WTC11 (cell line): ENCODE measurements at regions not wholly inside any gene's neighbourhood (a gene's known extent, or its start where the extent isn't known, plus 50 kb on each side); places are given as distances from the start of the nearest gene placed in this dataset.

Experiments used
- ATAC-seq: fragments of 200-7000 bp; cut with Tn5 transposase; 2 replicates; pipeline ENCODE4 v1.10.0; 2021; ENCODE audit warnings: mild to moderate bottlenecking, moderate library complexity
- CTCF ChIA-PET: fragments of 300-600 bp; sonication (Branson Sonifier 250); formaldehyde crosslinking; loops from one replicate; lab custom pipeline; 2021; ENCODE audit warnings: antibody characterized with exemption; lab: Charles Lee
- POLR2A ChIA-PET: fragments of 350-600 bp; sonication (Branson Sonifier 250); formaldehyde crosslinking; loops from one replicate; lab custom pipeline; 2021; ENCODE audit warnings: antibody characterized with exemption; lab: Charles Lee
- DNase-seq: peaks from one replicate; pipeline ENCODE4 v3.0.0; 2021; ENCODE audit warnings: low spot score
- H3K27ac Mint-ChIP-seq: 2 replicates; pipeline ENCODE4 v1.8.0; 2021; ENCODE audit warnings: mixed read lengths
- H3K27me3 Mint-ChIP-seq: 2 replicates; pipeline ENCODE4 v1.8.0; 2021; ENCODE audit warnings: low read depth, mild to moderate bottlenecking, moderate library complexity, mixed read lengths
- H3K36me3 Mint-ChIP-seq: 2 replicates; pipeline ENCODE4 v1.8.0; 2021; ENCODE audit warnings: mixed read lengths
- H3K4me1 Mint-ChIP-seq: 2 replicates; pipeline ENCODE4 v1.8.0; 2022; ENCODE audit warnings: mixed read lengths
- H3K4me3 Mint-ChIP-seq: 2 replicates; pipeline ENCODE4 v1.8.0; 2021; ENCODE audit warnings: mild to moderate bottlenecking, moderate library complexity, mixed read lengths
- H3K9me3 Mint-ChIP-seq: 2 replicates; pipeline ENCODE4 v1.8.0; 2021; ENCODE audit warnings: mixed read lengths
- ATF6 ChIP-seq: sonication (generic); formaldehyde crosslinking; IDR thresholded peaks from 2 replicates; pipeline ENCODE4 v1.8.1; 2023; ENCODE audit warnings: mild to moderate bottlenecking, missing genetic modification reagents
- CBFB ChIP-seq: sonication (generic); formaldehyde crosslinking; IDR thresholded peaks from 2 replicates; pipeline ENCODE4 v1.8.1; 2022; ENCODE audit warnings: mild to moderate bottlenecking, low read depth, missing genetic modification reagents
- HMGA2 ChIP-seq: fragments of 250-450 bp; sonication (Bioruptor Pico); IDR thresholded peaks from 2 replicates; pipeline ENCODE4 v1.4.0; 2021; ENCODE audit warnings: mild to moderate bottlenecking, moderate library complexity
- MYBL2 ChIP-seq: sonication (generic); formaldehyde crosslinking; IDR thresholded peaks from 2 replicates; pipeline ENCODE4 v1.8.1; 2023; ENCODE audit warnings: mild to moderate bottlenecking, moderate library complexity, missing genetic modification reagents
- SMAD4 ChIP-seq: sonication (generic); formaldehyde crosslinking; IDR thresholded peaks from 2 replicates; pipeline ENCODE4 v1.8.0; 2022; ENCODE audit warnings: mild to moderate bottlenecking, missing genetic modification reagents
- TEAD4 ChIP-seq: sonication (generic); formaldehyde crosslinking; IDR thresholded peaks from 2 replicates; pipeline ENCODE4 v1.8.0; 2022; ENCODE audit warnings: mild to moderate bottlenecking, missing genetic modification reagents
- USF2 ChIP-seq: sonication (generic); formaldehyde crosslinking; IDR thresholded peaks from 2 replicates; pipeline ENCODE4 v1.8.1; 2023; ENCODE audit warnings: mild to moderate bottlenecking, missing genetic modification reagents, moderate library complexity
- TF ChIP-seq, protein P1 (sequence below): sonication (generic); formaldehyde crosslinking; IDR thresholded peaks from 2 replicates; pipeline ENCODE4 v1.8.0; 2022; ENCODE audit warnings: mild to moderate bottlenecking, missing genetic modification reagents
- TF ChIP-seq, protein P2 (sequence below): sonication (generic); formaldehyde crosslinking; conservative IDR thresholded peaks from 2 replicates; pipeline ENCODE4 v1.8.1; 2023; ENCODE audit warnings: mild to moderate bottlenecking, low read depth, missing genetic modification reagents, moderate library complexity
- TF ChIP-seq, protein P3 (sequence below): sonication (generic); formaldehyde crosslinking; IDR thresholded peaks from 2 replicates; pipeline ENCODE4 v1.8.0; 2022; ENCODE audit warnings: mild to moderate bottlenecking, missing genetic modification reagents
- TF ChIP-seq, protein P4 (sequence below): fragments of 250-450 bp; sonication (Bioruptor Pico); IDR thresholded peaks from 2 replicates; pipeline ENCODE4 v1.9.0; 2021; ENCODE audit warnings: mild to moderate bottlenecking
- TF ChIP-seq, protein P5 (sequence below): sonication (generic); formaldehyde crosslinking; IDR thresholded peaks from 2 replicates; pipeline ENCODE4 v1.8.1; 2023; ENCODE audit warnings: mild to moderate bottlenecking, missing genetic modification reagents, borderline replicate concordance

- Mint-ChIP-seq H3K4me3 (no peak overlapping the region), H3K27ac (no peak overlapping the region), H3K27me3 (no peaks in the 10 kb centered on the region), H3K9me3 (peaks cover 14% of the 10 kb centered on the region)
- peak; percentile 22; the same call in 1 of the 2 replicates for ATAC-seq
- TF ChIP-seq, protein P1, sequence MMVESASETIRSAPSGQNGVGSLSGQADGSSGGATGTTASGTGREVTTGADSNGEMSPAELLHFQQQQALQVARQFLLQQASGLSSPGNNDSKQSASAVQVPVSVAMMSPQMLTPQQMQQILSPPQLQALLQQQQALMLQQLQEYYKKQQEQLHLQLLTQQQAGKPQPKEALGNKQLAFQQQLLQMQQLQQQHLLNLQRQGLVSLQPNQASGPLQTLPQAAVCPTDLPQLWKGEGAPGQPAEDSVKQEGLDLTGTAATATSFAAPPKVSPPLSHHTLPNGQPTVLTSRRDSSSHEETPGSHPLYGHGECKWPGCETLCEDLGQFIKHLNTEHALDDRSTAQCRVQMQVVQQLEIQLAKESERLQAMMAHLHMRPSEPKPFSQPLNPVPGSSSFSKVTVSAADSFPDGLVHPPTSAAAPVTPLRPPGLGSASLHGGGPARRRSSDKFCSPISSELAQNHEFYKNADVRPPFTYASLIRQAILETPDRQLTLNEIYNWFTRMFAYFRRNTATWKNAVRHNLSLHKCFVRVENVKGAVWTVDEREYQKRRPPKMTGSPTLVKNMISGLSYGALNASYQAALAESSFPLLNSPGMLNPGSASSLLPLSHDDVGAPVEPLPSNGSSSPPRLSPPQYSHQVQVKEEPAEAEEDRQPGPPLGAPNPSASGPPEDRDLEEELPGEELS = no peak
- TF ChIP-seq, all 79 proteins: peak for 0
- H3K4me1 Mint-ChIP-seq = peaks cover 11% of the 10 kb centered on the region
- ChIA-PET CTCF (no interaction called here), POLR2A (no interaction called here)
- H3K36me3 Mint-ChIP-seq = peaks cover 11% of the 10 kb centered on the region
- DNase-seq = no peak
These were observed 87.3 kb upstream of the NUDT4 start for GRCh38 chr12:93290391-93290790.

- Mint-ChIP-seq H3K4me3 (no peak overlapping the region), H3K27ac (no peak overlapping the region), H3K36me3 (peaks cover 11% of the 10 kb centered on the region), H3K9me3 (peaks cover 11% of the 10 kb centered on the region), H3K27me3 (no peaks in the 10 kb centered on the region; the same call in 1 of the 2 replicates), H3K4me1 (peaks cover 15% of the 10 kb centered on the region)
- POLR2A ChIA-PET = no interaction called here
- no peak for TF ChIP-seq ATF6 (CRISPR knock-in tag)
- no peak for TF ChIP-seq SMAD4 (CRISPR knock-in tag)
- TF ChIP-seq TEAD4 (CRISPR knock-in tag) = no peak
- TF ChIP-seq, protein P2, sequence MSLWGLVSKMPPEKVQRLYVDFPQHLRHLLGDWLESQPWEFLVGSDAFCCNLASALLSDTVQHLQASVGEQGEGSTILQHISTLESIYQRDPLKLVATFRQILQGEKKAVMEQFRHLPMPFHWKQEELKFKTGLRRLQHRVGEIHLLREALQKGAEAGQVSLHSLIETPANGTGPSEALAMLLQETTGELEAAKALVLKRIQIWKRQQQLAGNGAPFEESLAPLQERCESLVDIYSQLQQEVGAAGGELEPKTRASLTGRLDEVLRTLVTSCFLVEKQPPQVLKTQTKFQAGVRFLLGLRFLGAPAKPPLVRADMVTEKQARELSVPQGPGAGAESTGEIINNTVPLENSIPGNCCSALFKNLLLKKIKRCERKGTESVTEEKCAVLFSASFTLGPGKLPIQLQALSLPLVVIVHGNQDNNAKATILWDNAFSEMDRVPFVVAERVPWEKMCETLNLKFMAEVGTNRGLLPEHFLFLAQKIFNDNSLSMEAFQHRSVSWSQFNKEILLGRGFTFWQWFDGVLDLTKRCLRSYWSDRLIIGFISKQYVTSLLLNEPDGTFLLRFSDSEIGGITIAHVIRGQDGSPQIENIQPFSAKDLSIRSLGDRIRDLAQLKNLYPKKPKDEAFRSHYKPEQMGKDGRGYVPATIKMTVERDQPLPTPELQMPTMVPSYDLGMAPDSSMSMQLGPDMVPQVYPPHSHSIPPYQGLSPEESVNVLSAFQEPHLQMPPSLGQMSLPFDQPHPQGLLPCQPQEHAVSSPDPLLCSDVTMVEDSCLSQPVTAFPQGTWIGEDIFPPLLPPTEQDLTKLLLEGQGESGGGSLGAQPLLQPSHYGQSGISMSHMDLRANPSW (CRISPR knock-in tag) = no peak
- TF ChIP-seq, protein P3, sequence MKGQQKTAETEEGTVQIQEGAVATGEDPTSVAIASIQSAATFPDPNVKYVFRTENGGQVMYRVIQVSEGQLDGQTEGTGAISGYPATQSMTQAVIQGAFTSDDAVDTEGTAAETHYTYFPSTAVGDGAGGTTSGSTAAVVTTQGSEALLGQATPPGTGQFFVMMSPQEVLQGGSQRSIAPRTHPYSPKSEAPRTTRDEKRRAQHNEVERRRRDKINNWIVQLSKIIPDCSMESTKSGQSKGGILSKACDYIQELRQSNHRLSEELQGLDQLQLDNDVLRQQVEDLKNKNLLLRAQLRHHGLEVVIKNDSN (CRISPR knock-in tag) = no peak
- TF ChIP-seq, protein P4, sequence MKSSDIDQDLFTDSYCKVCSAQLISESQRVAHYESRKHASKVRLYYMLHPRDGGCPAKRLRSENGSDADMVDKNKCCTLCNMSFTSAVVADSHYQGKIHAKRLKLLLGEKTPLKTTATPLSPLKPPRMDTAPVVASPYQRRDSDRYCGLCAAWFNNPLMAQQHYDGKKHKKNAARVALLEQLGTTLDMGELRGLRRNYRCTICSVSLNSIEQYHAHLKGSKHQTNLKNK = no peak
- no peak for TF ChIP-seq HMGA2 (CRISPR knock-in tag)
- no peak for TF ChIP-seq USF2 (CRISPR knock-in tag)
- TF ChIP-seq CBFB = no peak
- TF ChIP-seq, protein P5, sequence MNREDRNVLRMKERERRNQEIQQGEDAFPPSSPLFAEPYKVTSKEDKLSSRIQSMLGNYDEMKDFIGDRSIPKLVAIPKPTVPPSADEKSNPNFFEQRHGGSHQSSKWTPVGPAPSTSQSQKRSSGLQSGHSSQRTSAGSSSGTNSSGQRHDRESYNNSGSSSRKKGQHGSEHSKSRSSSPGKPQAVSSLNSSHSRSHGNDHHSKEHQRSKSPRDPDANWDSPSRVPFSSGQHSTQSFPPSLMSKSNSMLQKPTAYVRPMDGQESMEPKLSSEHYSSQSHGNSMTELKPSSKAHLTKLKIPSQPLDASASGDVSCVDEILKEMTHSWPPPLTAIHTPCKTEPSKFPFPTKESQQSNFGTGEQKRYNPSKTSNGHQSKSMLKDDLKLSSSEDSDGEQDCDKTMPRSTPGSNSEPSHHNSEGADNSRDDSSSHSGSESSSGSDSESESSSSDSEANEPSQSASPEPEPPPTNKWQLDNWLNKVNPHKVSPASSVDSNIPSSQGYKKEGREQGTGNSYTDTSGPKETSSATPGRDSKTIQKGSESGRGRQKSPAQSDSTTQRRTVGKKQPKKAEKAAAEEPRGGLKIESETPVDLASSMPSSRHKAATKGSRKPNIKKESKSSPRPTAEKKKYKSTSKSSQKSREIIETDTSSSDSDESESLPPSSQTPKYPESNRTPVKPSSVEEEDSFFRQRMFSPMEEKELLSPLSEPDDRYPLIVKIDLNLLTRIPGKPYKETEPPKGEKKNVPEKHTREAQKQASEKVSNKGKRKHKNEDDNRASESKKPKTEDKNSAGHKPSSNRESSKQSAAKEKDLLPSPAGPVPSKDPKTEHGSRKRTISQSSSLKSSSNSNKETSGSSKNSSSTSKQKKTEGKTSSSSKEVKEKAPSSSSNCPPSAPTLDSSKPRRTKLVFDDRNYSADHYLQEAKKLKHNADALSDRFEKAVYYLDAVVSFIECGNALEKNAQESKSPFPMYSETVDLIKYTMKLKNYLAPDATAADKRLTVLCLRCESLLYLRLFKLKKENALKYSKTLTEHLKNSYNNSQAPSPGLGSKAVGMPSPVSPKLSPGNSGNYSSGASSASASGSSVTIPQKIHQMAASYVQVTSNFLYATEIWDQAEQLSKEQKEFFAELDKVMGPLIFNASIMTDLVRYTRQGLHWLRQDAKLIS = no peak
- no peak for TF ChIP-seq MYBL2 (CRISPR knock-in tag)
- ATAC-seq (no peak), DNase-seq (no peak)
- CTCF ChIA-PET = no interaction called here
These were observed 85.5 kb upstream of the NUDT4 start for GRCh38 chr12:93292213-93292612.
